HEK293 (cell line): ENCODE measurements at regions not wholly inside any gene's neighbourhood (a gene's known extent, or its start where the extent isn't known, plus 50 kb on each side); places are given as distances from the start of the nearest gene placed in this dataset.

Experiments
- CTCF ChIA-PET: fragments of 350-600 bp; formaldehyde crosslinking; extraction: SDS; loops from one replicate; lab custom pipeline; 2021; ENCODE audit warnings: antibody characterized with exemption; lab: Yijun Ruan, JAX
- POLR2A ChIA-PET: fragments of 300-600 bp; formaldehyde crosslinking; extraction: SDS; loops from one replicate; lab custom pipeline; 2020; ENCODE audit warnings: antibody characterized with exemption, inconsistent platforms; lab: Yijun Ruan, JAX
- H3K27ac ChIP-seq: fragments of 200-500 bp; sonication (Bioruptor generic); 2 replicates; pipeline ENCODE4 v1.5.1; 2014; ENCODE audit warnings: low read depth, low read length, control low read depth, inconsistent platforms; ENCODE audit errors: extremely low read depth
- H3K36me3 ChIP-seq, 2 experiments: fragments of 200-500 bp in 1 of 2; sonication (Bioruptor generic) in 1 of 2; 1 replicate in 1 of 2; 2 replicates in 1 of 2; pipeline ENCODE4 v1.5.1; 2014 to 2017; ENCODE audit warnings: inconsistent platforms in 2 of 2, low read length in 2 of 2; ENCODE audit not compliant: control insufficient read depth in 2 of 2, insufficient read depth in 1 of 2
- H3K4me1 ChIP-seq: fragments of 200-500 bp; sonication (Bioruptor generic); 2 replicates; pipeline ENCODE4 v1.5.1; 2014; ENCODE audit warnings: mild to moderate bottlenecking, low read length, inconsistent platforms; ENCODE audit not compliant: control insufficient read depth, insufficient read depth
- H3K4me3 ChIP-seq: 2 replicates; pipeline ENCODE4 v1.5.1; 2011; ENCODE audit warnings: low read depth, mild to moderate bottlenecking, control low read depth, low read length, moderate library complexity
- H3K9me3 ChIP-seq: fragments of 200-500 bp; sonication (Bioruptor generic); 2 replicates; pipeline ENCODE4 v1.5.1; 2014; ENCODE audit warnings: low read depth, low read length, inconsistent platforms; ENCODE audit not compliant: control insufficient read depth, insufficient read depth
- BCL11B ChIP-seq: fragments of 450-650 bp; formaldehyde crosslinking; IDR thresholded peaks from 2 replicates; pipeline ENCODE4 v1.5.1; 2016; ENCODE audit warnings: low read depth, missing biosample characterization, missing genetic modification characterization
- BCL6B ChIP-seq: fragments of 450-650 bp; formaldehyde crosslinking; IDR thresholded peaks from 2 replicates; pipeline ENCODE4 v1.5.1; 2017; ENCODE audit warnings: missing biosample characterization, missing genetic modification characterization
- MZF1 ChIP-seq: fragments of 450-650 bp; formaldehyde crosslinking; IDR thresholded peaks from 2 replicates; pipeline ENCODE4 v1.5.1; 2017; ENCODE audit warnings: missing biosample characterization, missing genetic modification characterization, borderline replicate concordance
- REPIN1 ChIP-seq: fragments of 450-650 bp; formaldehyde crosslinking; IDR thresholded peaks from 2 replicates; pipeline ENCODE4 v1.5.1; 2017; ENCODE audit warnings: missing biosample characterization, missing genetic modification characterization, low read depth
- ZBTB6 ChIP-seq: fragments of 450-650 bp; formaldehyde crosslinking; IDR thresholded peaks from 2 replicates; pipeline ENCODE4 v1.5.1; 2017; ENCODE audit warnings: missing biosample characterization, missing genetic modification characterization
- ZFP37 ChIP-seq: fragments of 450-650 bp; formaldehyde crosslinking; IDR thresholded peaks from 2 replicates; pipeline ENCODE4 v1.5.1; 2016; ENCODE audit warnings: missing biosample characterization, missing genetic modification characterization
- ZNF132 ChIP-seq: fragments of 450-650 bp; formaldehyde crosslinking; IDR thresholded peaks from 2 replicates; pipeline ENCODE4 v1.5.1; 2017; ENCODE audit warnings: missing biosample characterization, missing genetic modification characterization, borderline replicate concordance
- ZNF157 ChIP-seq: fragments of 450-650 bp; formaldehyde crosslinking; IDR thresholded peaks from 2 replicates; pipeline ENCODE4 v1.5.1; 2016; ENCODE audit warnings: missing biosample characterization, missing genetic modification characterization
- ZNF571 ChIP-seq: fragments of 450-650 bp; formaldehyde crosslinking; IDR thresholded peaks from 2 replicates; pipeline ENCODE4 v1.5.0; 2017; ENCODE audit warnings: missing biosample characterization, missing genetic modification characterization
- ZNF585B ChIP-seq: fragments of 450-650 bp; formaldehyde crosslinking; IDR thresholded peaks from 2 replicates; pipeline ENCODE4 v1.5.1; 2016; ENCODE audit warnings: missing biosample characterization, missing genetic modification characterization
- ZNF677 ChIP-seq: fragments of 450-650 bp; IDR thresholded peaks from 2 replicates; pipeline ENCODE4 v1.5.0; 2018; ENCODE audit warnings: missing biosample characterization, mild to moderate bottlenecking, missing genetic modification characterization, moderate library complexity
- ZNF777 ChIP-seq: fragments of 450-650 bp; formaldehyde crosslinking; IDR thresholded peaks from 2 replicates; pipeline ENCODE4 v1.5.1; 2017; ENCODE audit warnings: missing biosample characterization, missing genetic modification characterization, borderline replicate concordance
- ZSCAN4 ChIP-seq: fragments of 450-650 bp; formaldehyde crosslinking; IDR thresholded peaks from 2 replicates; pipeline ENCODE4 v1.5.1; 2017; ENCODE audit warnings: missing biosample characterization, missing genetic modification characterization
- ZXDB ChIP-seq: fragments of 450-650 bp; formaldehyde crosslinking; IDR thresholded peaks from 2 replicates; pipeline ENCODE4 v1.5.1; 2016; ENCODE audit warnings: missing biosample characterization, missing genetic modification characterization
- TF ChIP-seq, protein P1 (sequence below): fragments of 450-650 bp; formaldehyde crosslinking; IDR thresholded peaks from 2 replicates; pipeline ENCODE4 v1.5.1; 2016; ENCODE audit warnings: missing biosample characterization, missing genetic modification characterization
- TF ChIP-seq, protein P2 (sequence below): fragments of 450-650 bp; formaldehyde crosslinking; IDR thresholded peaks from 2 replicates; pipeline ENCODE4 v1.5.1; 2016; ENCODE audit warnings: missing biosample characterization, missing genetic modification characterization
- TF ChIP-seq, protein P3 (sequence below): sonication (generic); formaldehyde crosslinking; IDR thresholded peaks from 2 replicates; pipeline ENCODE4 v1.8.1; 2022; ENCODE audit warnings: mild to moderate bottlenecking, moderate library complexity, missing genetic modification reagents
- TF ChIP-seq, protein P4 (sequence below): fragments of 450-650 bp; formaldehyde crosslinking; IDR thresholded peaks from 2 replicates; pipeline ENCODE4 v1.5.1; 2016; ENCODE audit warnings: missing biosample characterization, missing genetic modification characterization
- TF ChIP-seq, protein P5 (sequence below): IDR thresholded peaks from 2 replicates; pipeline ENCODE4 v1.6.1; 2011; ENCODE audit warnings: mild to moderate bottlenecking, low read depth, low read length, borderline replicate concordance

- Histone ChIP-seq H3K4me1 (no peaks in the 10 kb centered on the region), H3K9me3 (no peaks in the 10 kb centered on the region), H3K4me3 (no peak overlapping the region), H3K27ac (no peak overlapping the region), H3K36me3 (no peaks in the 10 kb centered on the region)
- TF ChIP-seq ZXDB (tag by site-specific recombination) (no peak), ZNF585B (tag by site-specific recombination) (no peak), ZNF132 (tag by site-specific recombination) (no peak), ZFP37 (tag by site-specific recombination) (no peak), ZNF157 (tag by site-specific recombination) (no peak), BCL6B (no peak), ZSCAN4 (tag by site-specific recombination) (no peak), REPIN1 (no peak), ZNF571 (tag by site-specific recombination) (no peak), BCL11B (tag by site-specific recombination) (no peak), ZNF677 (tag by site-specific recombination) (no peak), ZNF777 (tag by site-specific recombination) (no peak), MZF1 (no peak), ZBTB6 (tag by site-specific recombination) (no peak)
- TF ChIP-seq, protein P1, sequence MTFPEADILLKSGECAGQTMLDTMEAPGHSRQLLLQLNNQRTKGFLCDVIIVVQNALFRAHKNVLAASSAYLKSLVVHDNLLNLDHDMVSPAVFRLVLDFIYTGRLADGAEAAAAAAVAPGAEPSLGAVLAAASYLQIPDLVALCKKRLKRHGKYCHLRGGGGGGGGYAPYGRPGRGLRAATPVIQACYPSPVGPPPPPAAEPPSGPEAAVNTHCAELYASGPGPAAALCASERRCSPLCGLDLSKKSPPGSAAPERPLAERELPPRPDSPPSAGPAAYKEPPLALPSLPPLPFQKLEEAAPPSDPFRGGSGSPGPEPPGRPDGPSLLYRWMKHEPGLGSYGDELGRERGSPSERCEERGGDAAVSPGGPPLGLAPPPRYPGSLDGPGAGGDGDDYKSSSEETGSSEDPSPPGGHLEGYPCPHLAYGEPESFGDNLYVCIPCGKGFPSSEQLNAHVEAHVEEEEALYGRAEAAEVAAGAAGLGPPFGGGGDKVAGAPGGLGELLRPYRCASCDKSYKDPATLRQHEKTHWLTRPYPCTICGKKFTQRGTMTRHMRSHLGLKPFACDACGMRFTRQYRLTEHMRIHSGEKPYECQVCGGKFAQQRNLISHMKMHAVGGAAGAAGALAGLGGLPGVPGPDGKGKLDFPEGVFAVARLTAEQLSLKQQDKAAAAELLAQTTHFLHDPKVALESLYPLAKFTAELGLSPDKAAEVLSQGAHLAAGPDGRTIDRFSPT (tag by site-specific recombination): no peak
- TF ChIP-seq, protein P2, sequence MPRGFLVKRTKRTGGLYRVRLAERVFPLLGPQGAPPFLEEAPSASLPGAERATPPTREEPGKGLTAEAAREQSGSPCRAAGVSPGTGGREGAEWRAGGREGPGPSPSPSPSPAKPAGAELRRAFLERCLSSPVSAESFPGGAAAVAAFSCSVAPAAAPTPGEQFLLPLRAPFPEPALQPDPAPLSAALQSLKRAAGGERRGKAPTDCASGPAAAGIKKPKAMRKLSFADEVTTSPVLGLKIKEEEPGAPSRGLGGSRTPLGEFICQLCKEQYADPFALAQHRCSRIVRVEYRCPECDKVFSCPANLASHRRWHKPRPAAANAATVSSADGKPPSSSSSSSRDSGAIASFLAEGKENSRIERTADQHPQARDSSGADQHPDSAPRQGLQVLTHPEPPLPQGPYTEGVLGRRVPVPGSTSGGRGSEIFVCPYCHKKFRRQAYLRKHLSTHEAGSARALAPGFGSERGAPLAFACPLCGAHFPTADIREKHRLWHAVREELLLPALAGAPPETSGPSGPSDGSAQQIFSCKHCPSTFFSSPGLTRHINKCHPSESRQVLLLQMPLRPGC (tag by site-specific recombination): no peak
- TF ChIP-seq, protein P3, sequence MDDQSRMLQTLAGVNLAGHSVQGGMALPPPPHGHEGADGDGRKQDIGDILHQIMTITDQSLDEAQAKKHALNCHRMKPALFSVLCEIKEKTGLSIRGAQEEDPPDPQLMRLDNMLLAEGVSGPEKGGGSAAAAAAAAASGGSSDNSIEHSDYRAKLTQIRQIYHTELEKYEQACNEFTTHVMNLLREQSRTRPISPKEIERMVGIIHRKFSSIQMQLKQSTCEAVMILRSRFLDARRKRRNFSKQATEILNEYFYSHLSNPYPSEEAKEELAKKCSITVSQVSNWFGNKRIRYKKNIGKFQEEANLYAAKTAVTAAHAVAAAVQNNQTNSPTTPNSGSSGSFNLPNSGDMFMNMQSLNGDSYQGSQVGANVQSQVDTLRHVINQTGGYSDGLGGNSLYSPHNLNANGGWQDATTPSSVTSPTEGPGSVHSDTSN (CRISPR knock-in tag): no peak
- TF ChIP-seq, protein P4, sequence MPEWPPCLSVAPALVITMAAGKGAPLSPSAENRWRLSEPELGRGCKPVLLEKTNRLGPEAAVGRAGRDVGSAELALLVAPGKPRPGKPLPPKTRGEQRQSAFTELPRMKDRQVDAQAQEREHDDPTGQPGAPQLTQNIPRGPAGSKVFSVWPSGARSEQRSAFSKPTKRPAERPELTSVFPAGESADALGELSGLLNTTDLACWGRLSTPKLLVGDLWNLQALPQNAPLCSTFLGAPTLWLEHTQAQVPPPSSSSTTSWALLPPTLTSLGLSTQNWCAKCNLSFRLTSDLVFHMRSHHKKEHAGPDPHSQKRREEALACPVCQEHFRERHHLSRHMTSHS (tag by site-specific recombination): no peak
- TF ChIP-seq, protein P5, sequence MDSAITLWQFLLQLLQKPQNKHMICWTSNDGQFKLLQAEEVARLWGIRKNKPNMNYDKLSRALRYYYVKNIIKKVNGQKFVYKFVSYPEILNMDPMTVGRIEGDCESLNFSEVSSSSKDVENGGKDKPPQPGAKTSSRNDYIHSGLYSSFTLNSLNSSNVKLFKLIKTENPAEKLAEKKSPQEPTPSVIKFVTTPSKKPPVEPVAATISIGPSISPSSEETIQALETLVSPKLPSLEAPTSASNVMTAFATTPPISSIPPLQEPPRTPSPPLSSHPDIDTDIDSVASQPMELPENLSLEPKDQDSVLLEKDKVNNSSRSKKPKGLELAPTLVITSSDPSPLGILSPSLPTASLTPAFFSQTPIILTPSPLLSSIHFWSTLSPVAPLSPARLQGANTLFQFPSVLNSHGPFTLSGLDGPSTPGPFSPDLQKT: no peak
- ChIA-PET CTCF (no interaction called here), POLR2A (no interaction called here)
Measured at GRCh38 chr16:59514651-59515050, 780.5 kb upstream of the GOT2 start.
